ENCODE measurements at regions not wholly inside any gene's neighbourhood (a gene's known extent, or its start where the extent isn't known, plus 50 kb on each side); places are given as distances from the start of the nearest gene placed in this dataset.

DNA sequence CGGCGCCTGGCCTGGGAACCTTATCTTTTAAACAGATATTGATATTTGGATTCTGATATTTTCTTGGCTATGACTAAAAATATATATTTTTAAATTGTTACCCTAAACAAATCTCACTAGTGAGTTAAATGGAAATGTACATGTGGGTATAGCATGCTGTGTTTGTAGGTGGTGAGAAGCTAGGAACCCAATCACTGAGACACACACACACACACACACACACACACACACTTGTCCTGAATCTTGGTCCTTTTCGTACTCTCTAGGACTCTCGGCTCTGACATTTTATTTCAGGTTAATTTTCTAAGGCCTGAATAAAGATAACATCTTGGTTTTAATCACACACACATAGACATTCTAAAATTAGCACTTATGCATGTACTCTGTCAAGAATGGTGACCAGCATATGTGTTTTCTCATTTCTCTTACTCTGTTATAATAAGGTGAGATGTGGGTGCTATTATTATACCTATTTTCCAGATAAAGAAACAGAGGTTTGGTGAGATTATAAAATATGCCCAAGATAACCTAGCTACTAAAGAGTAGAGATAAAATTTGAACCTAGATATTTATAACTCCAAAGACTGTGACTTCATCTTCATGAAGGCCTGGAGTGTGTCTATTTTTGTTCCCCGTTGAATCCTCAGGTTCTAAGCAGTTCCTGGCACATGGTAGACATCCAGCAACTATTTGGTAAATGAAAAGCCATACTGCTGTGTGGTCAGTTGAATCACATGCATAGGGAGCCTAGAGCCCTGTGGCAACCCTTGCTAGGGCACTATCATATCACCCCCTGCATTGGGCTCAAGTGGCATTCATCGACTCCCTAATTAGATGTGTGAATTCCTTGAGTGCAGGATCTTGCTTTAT lies 85.0 kb upstream of the RAB3GAP2 start:
- H3K27me3 ChIP-seq (replicated peaks; ENCODE audit: control insufficient read depth, insufficient read depth, low read length) = no peaks in the 10 kb centered on the region
- H3K4me1 ChIP-seq (ENCODE audit: control insufficient read depth, insufficient read depth, low read length) = no peaks in the 10 kb centered on the region
- DNase-seq (ENCODE audit: low read depth) = no peak

DNA sequence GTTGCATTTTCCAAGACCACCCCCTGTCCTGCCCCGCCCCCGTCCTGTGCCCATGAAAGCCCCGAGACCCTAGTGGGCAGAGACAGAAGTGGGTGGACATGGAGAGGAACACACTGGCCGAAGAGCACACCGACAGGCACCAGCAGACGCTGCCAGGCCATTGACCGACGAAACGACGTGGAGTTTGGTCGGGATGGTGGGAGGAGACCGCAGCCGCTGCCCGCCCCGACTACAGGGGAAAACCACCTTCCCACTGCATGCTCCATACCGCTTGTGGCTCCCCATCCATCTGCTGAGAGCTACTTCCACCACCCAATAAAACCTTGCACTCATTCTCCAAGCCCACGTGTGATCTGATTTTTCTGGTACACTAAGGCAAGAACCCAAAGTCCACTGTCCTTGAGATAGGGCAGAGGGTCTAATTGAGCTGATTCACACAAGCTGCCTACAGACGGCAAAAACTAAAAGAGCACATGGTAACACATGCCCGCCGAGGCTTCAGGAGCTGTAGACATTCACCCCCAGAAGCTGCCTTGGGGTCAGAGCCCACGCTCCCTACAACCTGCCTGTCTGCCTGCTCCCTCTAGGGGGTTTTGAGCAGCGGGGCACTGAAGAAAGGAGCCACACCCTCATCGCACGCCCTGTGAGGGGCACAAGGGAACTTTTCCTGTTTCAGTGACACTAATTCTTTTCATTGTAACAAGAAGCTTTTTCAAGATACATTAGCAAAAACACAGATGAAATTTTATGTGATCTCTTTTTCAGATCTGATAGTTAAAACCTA lies 81.2 kb upstream of the RAB3GAP2 start:
- Histone ChIP-seq H3K4me3 (ENCODE audit: low read length) (no peak overlapping the region), H3K27me3 (replicated peaks; ENCODE audit: control insufficient read depth, insufficient read depth, low read length) (no peaks in the 10 kb centered on the region), H3K9me3 (ENCODE audit: control insufficient read depth, low read length) (no peaks in the 10 kb centered on the region), H3K9ac (ENCODE audit: low read length) (no peak overlapping the region), H3K4me1 (ENCODE audit: control insufficient read depth, insufficient read depth, low read length) (no peaks in the 10 kb centered on the region), H3K36me3 (ENCODE audit: control insufficient read depth, insufficient read depth, low read length, severe bottlenecking) (no peaks in the 10 kb centered on the region)
- no peak for DNase-seq (ENCODE audit: low read depth)

More for the DNA sequence above, 85.0 kb upstream of the RAB3GAP2 start:
- H3K4me3 ChIP-seq (ENCODE audit: low read length) = no peak overlapping the region
- H3K36me3 ChIP-seq (ENCODE audit: control insufficient read depth, insufficient read depth, low read length, severe bottlenecking) = no peaks in the 10 kb centered on the region
- H3K9me3 ChIP-seq (ENCODE audit: control insufficient read depth, low read length) = no peaks in the 10 kb centered on the region
- H3K9ac ChIP-seq (ENCODE audit: low read length) = no peak overlapping the region

DNA sequence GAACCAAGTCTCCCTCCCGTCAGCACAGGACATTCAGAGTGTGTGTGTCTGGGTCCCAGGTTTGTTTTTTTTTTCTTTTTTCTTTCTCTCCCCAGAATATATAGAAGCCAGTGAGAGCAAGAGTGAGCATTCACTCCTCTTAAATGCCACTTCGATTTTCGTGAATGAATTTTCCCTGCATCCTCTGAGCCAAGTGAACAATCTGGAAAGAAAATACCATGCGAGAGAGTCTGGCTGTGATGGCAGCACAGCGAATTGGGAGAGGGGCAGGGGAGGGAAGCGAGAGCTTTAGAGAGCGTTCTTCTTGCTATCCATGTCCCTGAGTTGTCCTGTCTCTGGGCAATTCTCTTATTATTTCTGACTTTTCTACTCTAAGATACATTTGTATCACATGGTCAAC lies 76.0 kb upstream of the RAB3GAP2 start:
- no peaks in the 10 kb centered on the region for H3K9me3 ChIP-seq (ENCODE audit: control insufficient read depth, low read length)
- no peak for DNase-seq (ENCODE audit: low read depth)
- H3K9ac ChIP-seq (ENCODE audit: low read length) = no peak overlapping the region
- H3K4me3 ChIP-seq (ENCODE audit: low read length) = no peak overlapping the region
- no peaks in the 10 kb centered on the region for H3K27me3 ChIP-seq (replicated peaks; ENCODE audit: control insufficient read depth, insufficient read depth, low read length)
- no peaks in the 10 kb centered on the region for H3K36me3 ChIP-seq (ENCODE audit: control insufficient read depth, insufficient read depth, low read length, severe bottlenecking)
- H3K4me1 ChIP-seq (ENCODE audit: control insufficient read depth, insufficient read depth, low read length) = no peaks in the 10 kb centered on the region

DNA sequence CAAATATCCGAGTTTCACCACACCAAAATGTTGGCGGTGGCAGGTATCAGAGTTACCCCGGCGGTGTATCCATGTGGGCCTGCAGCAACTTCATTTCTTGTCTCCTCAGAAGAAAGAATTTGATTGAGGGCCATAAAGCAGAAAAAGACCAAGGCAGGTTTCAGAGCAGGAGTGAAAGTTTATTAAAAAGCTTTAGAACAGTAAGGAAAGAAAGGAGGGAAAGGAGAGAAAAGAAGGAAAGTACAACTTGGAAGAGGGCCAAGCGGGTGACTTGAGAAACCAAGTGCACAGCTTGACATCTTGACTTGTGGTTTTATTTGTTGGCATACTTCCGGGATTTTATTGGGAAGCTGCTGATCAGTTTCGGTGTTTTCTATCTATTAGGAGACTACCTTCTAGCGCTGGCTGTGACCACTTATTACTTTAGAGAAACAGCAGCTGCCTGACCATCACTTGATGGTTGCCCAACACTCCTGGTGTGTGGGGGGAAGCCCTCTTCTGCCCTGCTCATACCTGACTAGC lies 75.5 kb upstream of the RAB3GAP2 start:
- Histone ChIP-seq H3K9me3 (ENCODE audit: control insufficient read depth, low read length) (no peaks in the 10 kb centered on the region), H3K4me3 (ENCODE audit: low read length) (no peak overlapping the region), H3K27me3 (replicated peaks; ENCODE audit: control insufficient read depth, insufficient read depth, low read length) (no peaks in the 10 kb centered on the region), H3K4me1 (ENCODE audit: control insufficient read depth, insufficient read depth, low read length) (no peaks in the 10 kb centered on the region), H3K9ac (ENCODE audit: low read length) (no peak overlapping the region), H3K36me3 (ENCODE audit: control insufficient read depth, insufficient read depth, low read length, severe bottlenecking) (no peaks in the 10 kb centered on the region)
- DNase-seq (ENCODE audit: low read depth) = no peak

DNA sequence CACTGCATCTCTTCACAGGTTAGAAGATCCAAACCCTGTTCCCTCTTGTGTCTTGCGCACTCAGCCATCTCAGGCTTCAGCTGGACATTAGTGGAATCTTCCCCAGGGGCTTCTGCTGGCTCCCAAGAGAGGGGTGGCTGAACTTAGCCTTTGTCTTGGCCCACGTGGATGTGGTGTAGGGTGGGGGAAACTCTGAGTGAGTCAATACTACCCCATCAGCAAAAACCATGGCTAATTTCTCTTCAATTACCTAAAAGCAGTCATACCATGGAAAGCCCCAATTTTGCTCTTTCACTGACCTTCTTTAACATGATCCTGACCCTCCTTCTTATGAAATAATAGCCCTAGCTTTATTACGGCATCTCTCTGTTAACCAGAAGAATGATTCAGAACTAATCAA lies 72.5 kb upstream of the RAB3GAP2 start:
- Histone ChIP-seq H3K36me3 (ENCODE audit: control insufficient read depth, insufficient read depth, low read length, severe bottlenecking) (no peaks in the 10 kb centered on the region), H3K27me3 (replicated peaks; ENCODE audit: control insufficient read depth, insufficient read depth, low read length) (no peaks in the 10 kb centered on the region), H3K4me1 (ENCODE audit: control insufficient read depth, insufficient read depth, low read length) (no peaks in the 10 kb centered on the region), H3K4me3 (ENCODE audit: low read length) (no peak overlapping the region), H3K9me3 (ENCODE audit: control insufficient read depth, low read length) (no peaks in the 10 kb centered on the region), H3K9ac (ENCODE audit: low read length) (no peak overlapping the region)
- DNase-seq (ENCODE audit: low read depth) = no peak

DNA sequence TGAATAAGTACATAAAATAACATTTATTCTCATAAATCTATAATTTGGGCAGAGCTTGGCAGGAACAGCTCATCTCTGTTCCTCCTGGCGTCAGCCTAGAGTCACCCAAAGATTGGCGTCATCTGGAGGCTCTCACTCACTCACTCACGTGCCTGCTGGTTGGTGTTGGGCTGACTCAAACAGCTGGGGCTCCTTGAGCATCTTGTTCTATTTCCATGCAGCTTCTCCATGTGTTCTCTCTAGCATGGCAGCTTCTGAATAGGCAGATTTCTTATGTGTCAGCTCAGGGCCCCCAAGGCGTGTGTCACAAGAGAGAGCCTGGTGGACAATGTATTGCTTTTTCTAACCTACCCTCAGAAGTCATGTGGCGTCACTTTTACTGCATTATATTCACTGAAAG lies 70.6 kb upstream of the RAB3GAP2 start:
- Histone ChIP-seq H3K36me3 (ENCODE audit: control insufficient read depth, insufficient read depth, low read length, severe bottlenecking) (no peaks in the 10 kb centered on the region), H3K4me3 (ENCODE audit: low read length) (no peak overlapping the region), H3K4me1 (ENCODE audit: control insufficient read depth, insufficient read depth, low read length) (no peaks in the 10 kb centered on the region), H3K9me3 (ENCODE audit: control insufficient read depth, low read length) (no peaks in the 10 kb centered on the region), H3K27me3 (replicated peaks; ENCODE audit: control insufficient read depth, insufficient read depth, low read length) (no peaks in the 10 kb centered on the region), H3K9ac (ENCODE audit: low read length) (no peak overlapping the region)
- DNase-seq (ENCODE audit: low read depth) = no peak

DNA sequence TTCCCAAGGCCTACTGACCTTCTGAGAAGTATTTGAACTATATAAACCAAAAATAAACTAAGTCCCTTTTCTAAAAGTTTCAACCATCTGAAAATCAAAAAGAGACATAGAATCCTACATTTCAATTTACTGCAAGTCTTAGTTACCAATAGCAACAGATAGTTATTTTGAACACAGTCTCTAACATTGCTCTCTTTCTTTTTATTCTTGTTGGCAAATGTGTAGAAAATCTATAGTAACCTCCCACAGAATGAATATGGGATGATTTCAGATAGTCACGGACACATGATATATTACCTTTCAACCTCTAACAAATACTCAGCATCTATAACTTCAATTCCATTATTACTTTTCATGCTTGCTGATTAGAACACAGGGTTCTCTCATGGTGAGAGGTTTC lies 68.9 kb upstream of the RAB3GAP2 start:
- no peak for DNase-seq (ENCODE audit: low read depth)
- Histone ChIP-seq H3K9me3 (ENCODE audit: control insufficient read depth, low read length) (no peaks in the 10 kb centered on the region), H3K9ac (ENCODE audit: low read length) (no peak overlapping the region), H3K4me3 (ENCODE audit: low read length) (no peak overlapping the region), H3K27me3 (replicated peaks; ENCODE audit: control insufficient read depth, insufficient read depth, low read length) (no peaks in the 10 kb centered on the region), H3K4me1 (ENCODE audit: control insufficient read depth, insufficient read depth, low read length) (no peaks in the 10 kb centered on the region), H3K36me3 (ENCODE audit: control insufficient read depth, insufficient read depth, low read length, severe bottlenecking) (no peaks in the 10 kb centered on the region)

DNA sequence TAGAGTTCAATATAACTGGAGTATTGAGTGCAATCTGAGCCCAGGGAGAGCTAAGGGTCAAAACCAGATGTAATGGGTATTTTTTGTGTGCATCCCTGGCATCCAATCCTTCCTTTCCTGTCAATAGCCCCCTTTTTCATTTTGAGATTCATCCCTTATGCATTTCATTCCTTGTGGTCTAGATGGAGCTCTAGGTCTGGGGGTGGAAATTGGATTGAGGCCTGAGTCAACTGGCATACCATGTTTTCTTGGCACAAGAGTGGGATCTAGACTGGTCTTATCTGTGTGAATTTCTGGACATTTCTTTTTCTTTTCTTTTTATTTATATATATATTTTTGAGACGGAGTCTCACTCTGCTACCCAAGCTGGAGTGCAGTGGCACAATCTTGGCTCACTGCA lies 67.3 kb upstream of the RAB3GAP2 start:
- Histone ChIP-seq H3K4me3 (ENCODE audit: low read length) (no peak overlapping the region), H3K27me3 (replicated peaks; ENCODE audit: control insufficient read depth, insufficient read depth, low read length) (no peaks in the 10 kb centered on the region), H3K9me3 (ENCODE audit: control insufficient read depth, low read length) (no peaks in the 10 kb centered on the region), H3K9ac (ENCODE audit: low read length) (no peak overlapping the region), H3K36me3 (ENCODE audit: control insufficient read depth, insufficient read depth, low read length, severe bottlenecking) (no peaks in the 10 kb centered on the region), H3K4me1 (ENCODE audit: control insufficient read depth, insufficient read depth, low read length) (no peaks in the 10 kb centered on the region)
- DNase-seq (ENCODE audit: low read depth) = no peak

DNA sequence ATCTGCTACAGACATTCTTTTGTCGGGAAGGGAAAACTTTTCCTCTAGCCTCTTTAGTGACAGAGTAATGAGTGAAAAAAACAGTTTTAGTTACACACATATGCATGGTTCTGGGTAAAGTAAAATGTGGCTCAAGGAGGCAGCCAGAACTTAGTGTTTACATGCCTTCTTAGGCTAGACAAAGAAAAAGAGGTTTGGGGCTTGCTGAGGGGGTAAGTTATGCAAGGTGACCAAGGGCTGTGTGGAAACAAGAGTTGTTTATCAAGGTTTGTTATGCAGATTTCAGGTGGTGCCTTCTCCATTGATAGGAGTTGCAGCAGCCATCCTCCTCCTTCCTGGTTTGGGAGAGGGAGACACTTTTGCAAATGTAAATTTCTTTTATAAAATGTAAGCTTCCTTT lies 66.5 kb upstream of the RAB3GAP2 start:
- Histone ChIP-seq H3K9me3 (ENCODE audit: control insufficient read depth, low read length) (no peaks in the 10 kb centered on the region), H3K36me3 (ENCODE audit: control insufficient read depth, insufficient read depth, low read length, severe bottlenecking) (no peaks in the 10 kb centered on the region), H3K9ac (ENCODE audit: low read length) (no peak overlapping the region), H3K27me3 (replicated peaks; ENCODE audit: control insufficient read depth, insufficient read depth, low read length) (no peaks in the 10 kb centered on the region), H3K4me3 (ENCODE audit: low read length) (no peak overlapping the region), H3K4me1 (ENCODE audit: control insufficient read depth, insufficient read depth, low read length) (no peaks in the 10 kb centered on the region)
- DNase-seq (ENCODE audit: low read depth) = no peak

DNA sequence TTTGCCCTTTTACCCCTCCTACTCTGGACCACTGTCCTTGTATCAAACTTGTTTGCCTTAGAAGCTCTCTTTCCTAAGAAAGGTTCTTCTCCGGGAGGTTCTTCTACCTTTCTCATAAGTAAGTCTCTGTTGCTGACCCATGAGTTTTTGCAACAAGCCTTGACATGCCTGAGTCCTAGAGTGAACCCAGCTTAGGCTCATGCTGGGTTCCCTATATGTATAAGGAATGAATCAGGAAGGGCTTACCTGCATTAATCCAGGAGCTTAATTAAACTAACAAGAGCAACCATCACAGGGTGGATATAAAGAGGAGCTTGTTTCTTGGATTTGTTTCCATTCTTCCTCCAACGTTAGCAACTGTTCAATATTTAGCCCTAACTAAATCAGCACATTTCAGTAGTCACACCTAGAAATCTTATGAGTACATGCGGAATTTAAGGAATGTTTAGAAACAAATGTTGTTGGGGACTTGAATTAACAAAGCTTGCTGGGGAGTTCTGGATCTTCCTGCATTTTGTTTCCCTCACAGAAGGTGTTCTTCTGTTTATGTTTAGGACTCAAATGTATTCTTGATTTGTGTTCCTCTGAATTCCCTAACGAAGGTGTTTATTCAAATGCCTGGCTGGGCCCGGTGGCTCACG lies 64.3 kb upstream of the RAB3GAP2 start:
- no peak overlapping the region for H3K9ac ChIP-seq (ENCODE audit: low read length)
- no peak for DNase-seq (ENCODE audit: low read depth)
- H3K4me3 ChIP-seq (ENCODE audit: low read length) = no peak overlapping the region
- no peaks in the 10 kb centered on the region for H3K36me3 ChIP-seq (ENCODE audit: control insufficient read depth, insufficient read depth, low read length, severe bottlenecking)
- H3K4me1 ChIP-seq (ENCODE audit: control insufficient read depth, insufficient read depth, low read length) = no peaks in the 10 kb centered on the region
- H3K9me3 ChIP-seq (ENCODE audit: control insufficient read depth, low read length) = no peaks in the 10 kb centered on the region
- H3K27me3 ChIP-seq (replicated peaks; ENCODE audit: control insufficient read depth, insufficient read depth, low read length) = no peaks in the 10 kb centered on the region

DNA sequence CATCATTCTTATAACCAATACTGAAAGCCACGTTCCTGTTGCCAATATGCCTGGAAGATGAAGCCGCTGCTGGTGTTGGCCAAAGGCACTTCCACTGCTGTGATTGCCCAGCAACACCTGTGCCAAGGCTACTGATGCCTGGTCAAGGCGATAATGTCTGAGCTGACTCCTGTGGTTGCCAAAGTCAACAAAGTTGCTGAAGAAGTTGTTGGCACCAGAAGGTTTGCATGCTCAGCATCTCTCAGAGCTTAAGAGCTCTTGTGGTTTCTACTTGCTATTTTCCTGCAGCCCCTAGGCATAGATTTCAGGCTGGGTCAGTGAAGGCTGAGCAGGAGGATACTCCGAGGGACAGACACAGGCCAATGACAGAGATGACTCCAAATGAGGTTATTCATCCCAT lies 63.4 kb upstream of the RAB3GAP2 start:
- H3K4me3 ChIP-seq (ENCODE audit: low read length) = no peak overlapping the region
- no peaks in the 10 kb centered on the region for H3K36me3 ChIP-seq (ENCODE audit: control insufficient read depth, insufficient read depth, low read length, severe bottlenecking)
- no peaks in the 10 kb centered on the region for H3K27me3 ChIP-seq (replicated peaks; ENCODE audit: control insufficient read depth, insufficient read depth, low read length)
- no peaks in the 10 kb centered on the region for H3K9me3 ChIP-seq (ENCODE audit: control insufficient read depth, low read length)
- peak; percentile 13 for DNase-seq (ENCODE audit: low read depth)
- no peaks in the 10 kb centered on the region for H3K4me1 ChIP-seq (ENCODE audit: control insufficient read depth, insufficient read depth, low read length)
- no peak overlapping the region for H3K9ac ChIP-seq (ENCODE audit: low read length)

All from adipocyte (in vitro differentiated cells).